CD8-positive, alpha-beta memory T cell (primary cell): ENCODE measurements at regions not wholly inside any gene's neighbourhood (a gene's known extent, or its start where the extent isn't known, plus 50 kb on each side); places are given as distances from the start of the nearest gene placed in this dataset.

ENCODE experiments used
- CTCF ChIA-PET: fragments of 350-600 bp; sonication (Branson Sonifier 250); formaldehyde crosslinking; loops from one replicate; lab custom pipeline; 2021; ENCODE audit warnings: antibody characterized with exemption; lab: Charles Lee
- POLR2A ChIA-PET: fragments of 350-600 bp; sonication (Branson Sonifier 250); formaldehyde crosslinking; loops from one replicate; lab custom pipeline; 2021; ENCODE audit warnings: antibody characterized with exemption; lab: Charles Lee
- DNase-seq, 5 donors: peaks; one replicate each; pipeline versions ENCODE4 v3.0.0 to v3.0.0-alpha.2; 2020 to 2022; ENCODE audit warnings: mixed read lengths in 1 of 5
- H3K27ac ChIP-seq: one replicate; pipeline ENCODE4 v1.7.0; 2013; ENCODE audit warnings: low read depth, mild to moderate bottlenecking, low read length, moderate library complexity
- H3K27me3 ChIP-seq: 2 replicates; pipeline ENCODE4 v1.7.0; 2013; ENCODE audit warnings: low read length, mild to moderate bottlenecking; ENCODE audit not compliant: insufficient read depth, poor library complexity, severe bottlenecking
- H3K36me3 ChIP-seq: 2 replicates; pipeline ENCODE4 v1.7.0; 2013; ENCODE audit warnings: mild to moderate bottlenecking, low read length, moderate library complexity; ENCODE audit not compliant: insufficient read depth
- H3K4me1 ChIP-seq: 2 replicates; pipeline ENCODE4 v1.7.0; 2013; ENCODE audit warnings: mild to moderate bottlenecking, low read length, moderate library complexity; ENCODE audit not compliant: insufficient read depth
- H3K4me3 ChIP-seq: 2 replicates; pipeline ENCODE4 v1.7.0; 2013; ENCODE audit warnings: mild to moderate bottlenecking, low read length
- H3K9me3 ChIP-seq: 2 replicates; pipeline ENCODE4 v1.7.0; 2013; ENCODE audit warnings: mild to moderate bottlenecking, low read length
- H3K27ac Mint-ChIP-seq, 8 donors: one replicate each; pipeline ENCODE4 v1.8.0; 2020 to 2021; ENCODE audit warnings: mixed read lengths in 8 of 8, mild to moderate bottlenecking in 6 of 8, inconsistent platforms in 3 of 8, moderate library complexity in 3 of 8
- H3K27me3 Mint-ChIP-seq, 2 donors: one replicate each; pipeline ENCODE4 v1.8.0; 2020 to 2021; ENCODE audit warnings: mixed read lengths in 2 of 2, mild to moderate bottlenecking in 1 of 2, moderate library complexity in 1 of 2
- H3K36me3 Mint-ChIP-seq, 3 donors: one replicate each; pipeline ENCODE4 v1.8.0; 2020 to 2021; ENCODE audit warnings: mixed read lengths in 3 of 3, inconsistent platforms in 1 of 3, mild to moderate bottlenecking in 1 of 3
- H3K4me1 Mint-ChIP-seq, 3 donors: one replicate each; pipeline ENCODE4 v1.8.0; 2020 to 2021; ENCODE audit warnings: mixed read lengths in 3 of 3, inconsistent platforms in 1 of 3, mild to moderate bottlenecking in 1 of 3
- H3K4me3 Mint-ChIP-seq, 7 donors: one replicate each; pipeline ENCODE4 v1.8.0; 2020 to 2021; ENCODE audit warnings: mixed read lengths in 7 of 7, mild to moderate bottlenecking in 6 of 7, moderate library complexity in 4 of 7, inconsistent platforms in 2 of 7
- H3K9me3 Mint-ChIP-seq, 5 donors: one replicate each; pipeline ENCODE4 v1.8.0; 2020 to 2022; ENCODE audit warnings: mixed read lengths in 5 of 5, mild to moderate bottlenecking in 3 of 5, moderate library complexity in 2 of 5, inconsistent platforms in 1 of 5

DNA sequence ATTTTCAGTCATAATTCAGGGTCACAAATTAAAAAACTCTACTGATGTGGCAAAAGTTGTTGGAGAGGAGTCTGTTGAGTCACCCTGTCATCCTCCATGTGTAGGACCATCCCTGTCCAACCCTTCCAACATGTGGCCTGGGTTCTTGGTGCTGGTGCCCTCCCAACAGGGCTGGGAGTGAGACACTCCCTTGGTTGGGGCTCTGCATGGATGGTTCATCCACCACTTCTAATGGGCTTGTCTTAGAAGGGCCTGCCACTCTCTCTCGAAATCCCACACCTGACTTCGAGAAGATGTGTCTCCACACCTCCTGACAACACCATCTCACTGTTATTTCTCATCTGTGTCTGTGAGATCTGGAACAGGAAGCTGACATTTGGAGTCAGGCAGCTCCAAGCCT, 312.2 kb upstream of the IRX4 start:
- Histone ChIP-seq H3K4me3 (no peak overlapping the region), H3K27me3 (no peaks in the 10 kb centered on the region), H3K9me3 (no peaks in the 10 kb centered on the region), H3K36me3 (no peaks in the 10 kb centered on the region), H3K27ac (no peak overlapping the region), H3K4me1 (no peaks in the 10 kb centered on the region)
- peaks cover 0 to 5% (median 0%) of the 10 kb centered on the region in 5 donors for H3K9me3 Mint-ChIP-seq
- ChIA-PET CTCF (no interaction called here), POLR2A (no interaction called here)
- H3K27ac Mint-ChIP-seq: no peak overlapping the region
- no peak overlapping the region for H3K4me3 Mint-ChIP-seq
- no peaks in the 10 kb centered on the region for H3K4me1 Mint-ChIP-seq
- peaks cover 6 to 10% of the 10 kb centered on the region in 2 donors for H3K27me3 Mint-ChIP-seq
- no peak for DNase-seq
- peaks cover 0 to 1% (median 0%) of the 10 kb centered on the region in 3 donors for H3K36me3 Mint-ChIP-seq

DNA sequence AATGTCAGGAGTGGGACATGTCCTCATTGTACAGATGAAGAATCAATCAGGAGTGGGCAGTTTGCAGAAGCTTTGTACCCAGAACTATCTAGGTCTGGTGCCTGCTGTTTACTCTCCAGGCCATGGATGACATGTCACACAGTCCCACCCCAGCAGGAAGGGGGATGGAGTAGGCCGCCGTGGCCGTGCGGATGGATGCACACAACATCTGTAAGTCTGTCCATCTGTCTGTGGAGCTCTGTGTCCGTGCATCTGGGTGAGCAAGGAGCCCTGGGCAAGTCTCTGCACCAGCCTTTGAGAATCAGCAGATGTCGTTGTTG, 311.5 kb upstream of the IRX4 start:
- peaks cover 0 to 1% (median 0%) of the 10 kb centered on the region in 3 donors for H3K36me3 Mint-ChIP-seq
- no peak overlapping the region for H3K4me3 Mint-ChIP-seq
- H3K4me1 ChIP-seq: no peaks in the 10 kb centered on the region
- no peak overlapping the region for H3K27ac ChIP-seq
- CTCF ChIA-PET: no interaction called here
- no peak overlapping the region for H3K27ac Mint-ChIP-seq
- H3K27me3 Mint-ChIP-seq: peaks cover 6 to 7% of the 10 kb centered on the region in 2 donors
- DNase-seq: no peak
- H3K4me1 Mint-ChIP-seq: no peaks in the 10 kb centered on the region
- no peaks in the 10 kb centered on the region for H3K9me3 ChIP-seq
- H3K9me3 Mint-ChIP-seq: peaks cover 0 to 5% (median 0%) of the 10 kb centered on the region in 5 donors
- no peaks in the 10 kb centered on the region for H3K36me3 ChIP-seq
- H3K27me3 ChIP-seq: no peaks in the 10 kb centered on the region
- H3K4me3 ChIP-seq: no peak overlapping the region
- POLR2A ChIA-PET: no interaction called here

GRCh38 chr5:2193542-2194235, 311.0 kb upstream of the IRX4 start:
- H3K36me3 ChIP-seq: no peaks in the 10 kb centered on the region
- H3K4me1 Mint-ChIP-seq: no peaks in the 10 kb centered on the region
- DNase-seq: no peak
- no peaks in the 10 kb centered on the region for H3K9me3 ChIP-seq
- no peak overlapping the region for H3K27ac Mint-ChIP-seq
- H3K27me3 Mint-ChIP-seq: peaks cover 7 to 8% of the 10 kb centered on the region in 2 donors
- no peaks in the 10 kb centered on the region for H3K27me3 ChIP-seq
- no peak overlapping the region for H3K27ac ChIP-seq
- H3K4me3 ChIP-seq: no peak overlapping the region
- ChIA-PET CTCF (no interaction called here), POLR2A (no interaction called here)
- H3K4me1 ChIP-seq: no peaks in the 10 kb centered on the region
- peaks cover 0 to 1% (median 0%) of the 10 kb centered on the region in 3 donors for H3K36me3 Mint-ChIP-seq
- H3K9me3 Mint-ChIP-seq: peaks cover 0 to 5% (median 0%) of the 10 kb centered on the region in 5 donors
- no peak overlapping the region for H3K4me3 Mint-ChIP-seq

GRCh38 chr5:2193142-2193541, 310.4 kb upstream of the IRX4 start:
- no peak overlapping the region for H3K4me3 ChIP-seq
- H3K27ac ChIP-seq: no peak overlapping the region
- DNase-seq: no peak
- H3K4me1 ChIP-seq: no peaks in the 10 kb centered on the region
- no peaks in the 10 kb centered on the region for H3K36me3 ChIP-seq
- Mint-ChIP-seq H3K4me1 (no peaks in the 10 kb centered on the region), H3K27ac (no peak overlapping the region), H3K27me3 (peaks cover 7 to 8% of the 10 kb centered on the region in 2 donors), H3K36me3 (peaks cover 0 to 1% (median 0%) of the 10 kb centered on the region in 3 donors), H3K4me3 (no peak overlapping the region), H3K9me3 (peaks cover 0 to 5% (median 0%) of the 10 kb centered on the region in 5 donors)
- ChIA-PET POLR2A (no interaction called here), CTCF (no interaction called here)
- H3K27me3 ChIP-seq: no peaks in the 10 kb centered on the region
- H3K9me3 ChIP-seq: no peaks in the 10 kb centered on the region

GRCh38 chr5:2192496-2192895, 309.8 kb upstream of the IRX4 start:
- Histone ChIP-seq H3K9me3 (no peaks in the 10 kb centered on the region), H3K4me1 (no peaks in the 10 kb centered on the region), H3K27me3 (no peaks in the 10 kb centered on the region), H3K36me3 (no peaks in the 10 kb centered on the region), H3K4me3 (no peak overlapping the region), H3K27ac (no peak overlapping the region)
- DNase-seq: no peak
- Mint-ChIP-seq H3K4me3 (no peak overlapping the region), H3K27ac (no peak overlapping the region), H3K27me3 (peaks cover under 1 to 8% of the 10 kb centered on the region in 2 donors), H3K36me3 (peaks cover 0 to 1% (median 0%) of the 10 kb centered on the region in 3 donors), H3K4me1 (no peaks in the 10 kb centered on the region), H3K9me3 (peaks cover 0 to 4% (median 0%) of the 10 kb centered on the region in 5 donors)
- CTCF ChIA-PET: no interaction called here
- POLR2A ChIA-PET: no interaction called here

DNA sequence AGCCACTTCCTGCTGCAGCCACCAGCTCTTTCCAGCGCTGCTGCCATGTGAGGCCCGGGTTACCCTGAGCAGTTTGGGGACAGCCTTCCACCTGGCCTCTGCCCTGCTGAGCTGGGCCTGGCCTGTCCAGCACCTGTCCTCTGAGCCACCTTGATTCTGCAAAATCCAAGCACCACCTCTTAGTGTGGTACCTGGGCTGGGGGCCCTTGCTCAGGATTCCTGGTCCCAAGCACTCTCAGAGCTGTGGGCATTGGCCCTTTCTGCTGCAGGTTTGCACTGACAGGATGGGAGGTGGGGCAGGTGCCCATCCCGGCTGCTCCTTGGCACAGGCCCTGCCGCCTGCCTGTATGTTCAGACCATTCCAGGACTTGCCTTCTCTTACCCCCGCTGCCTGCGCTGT, 309.2 kb upstream of the IRX4 start:
- POLR2A ChIA-PET: no interaction called here
- no peak for DNase-seq

GRCh38 chr5:2190549-2190948, 307.8 kb upstream of the IRX4 start:
- H3K27ac Mint-ChIP-seq: no peak overlapping the region
- POLR2A ChIA-PET: no interaction called here

More for the DNA sequence above, 309.2 kb upstream of the IRX4 start:
- Mint-ChIP-seq H3K4me3 (no peak overlapping the region), H3K27ac (peak overlapping the region in 1 of 8 donors; percentile 11), H3K36me3 (peaks cover 0 to under 1% (median 0%) of the 10 kb centered on the region in 3 donors), H3K4me1 (no peaks in the 10 kb centered on the region), H3K9me3 (peaks cover 0 to 4% (median 0%) of the 10 kb centered on the region in 5 donors), H3K27me3 (peaks cover 0 to 10% of the 10 kb centered on the region in 2 donors)
- Histone ChIP-seq H3K27ac (no peak overlapping the region), H3K4me1 (no peaks in the 10 kb centered on the region), H3K27me3 (no peaks in the 10 kb centered on the region), H3K9me3 (no peaks in the 10 kb centered on the region), H3K4me3 (no peak overlapping the region), H3K36me3 (no peaks in the 10 kb centered on the region)
- CTCF ChIA-PET: no interaction called here

DNA sequence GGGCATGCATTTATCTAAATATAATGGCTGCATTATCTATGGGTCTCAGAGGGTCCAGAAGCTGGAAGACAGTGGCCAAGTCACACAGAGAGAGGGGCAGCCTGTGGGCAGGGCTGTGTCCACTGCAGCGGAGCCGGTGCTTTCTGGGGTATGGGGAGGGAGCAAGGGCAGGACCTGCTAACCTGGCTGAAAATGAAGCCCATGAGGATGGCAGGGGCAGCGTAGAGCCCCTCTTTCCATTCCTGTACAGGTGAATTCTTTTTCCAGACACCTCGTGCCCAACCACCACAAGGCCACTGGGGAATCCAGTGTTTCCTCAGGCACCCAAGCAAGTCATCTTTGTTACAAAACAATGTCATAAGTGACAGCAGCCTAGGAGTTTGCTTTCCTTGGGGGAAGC, 305.9 kb upstream of the IRX4 start:
- Mint-ChIP-seq H3K27ac (no peak overlapping the region), H3K9me3 (no peaks in the 10 kb centered on the region)
- CTCF ChIA-PET: no interaction called here

More at GRCh38 chr5:2190549-2190948, 307.8 kb upstream of the IRX4 start:
- H3K4me3 Mint-ChIP-seq: no peak overlapping the region
- Histone ChIP-seq H3K4me1 (no peaks in the 10 kb centered on the region), H3K27me3 (no peaks in the 10 kb centered on the region), H3K27ac (no peak overlapping the region), H3K9me3 (no peaks in the 10 kb centered on the region), H3K4me3 (no peak overlapping the region), H3K36me3 (no peaks in the 10 kb centered on the region)
- CTCF ChIA-PET: no interaction called here
- DNase-seq: no peak
- no peaks in the 10 kb centered on the region for H3K4me1 Mint-ChIP-seq
- H3K9me3 Mint-ChIP-seq: no peaks in the 10 kb centered on the region
- peaks cover 0 to 8% of the 10 kb centered on the region in 2 donors for H3K27me3 Mint-ChIP-seq
- no peaks in the 10 kb centered on the region for H3K36me3 Mint-ChIP-seq

More for the DNA sequence above, 305.9 kb upstream of the IRX4 start:
- no peak overlapping the region for H3K4me3 Mint-ChIP-seq
- Histone ChIP-seq H3K4me3 (no peak overlapping the region), H3K9me3 (no peaks in the 10 kb centered on the region), H3K27ac (no peak overlapping the region), H3K36me3 (no peaks in the 10 kb centered on the region), H3K4me1 (no peaks in the 10 kb centered on the region), H3K27me3 (no peaks in the 10 kb centered on the region)
- peaks cover 6 to 9% of the 10 kb centered on the region in 2 donors for H3K27me3 Mint-ChIP-seq
- POLR2A ChIA-PET: no interaction called here
- H3K4me1 Mint-ChIP-seq: no peaks in the 10 kb centered on the region
- H3K36me3 Mint-ChIP-seq: no peaks in the 10 kb centered on the region
- DNase-seq: no peak
